GM12878 (cell line): ENCODE measurements at regions not wholly inside any gene's neighbourhood (a gene's known extent, or its start where the extent isn't known, plus 50 kb on each side); places are given as distances from the start of the nearest gene placed in this dataset.

Source experiments
- ATAC-seq: fragments of 200-7000 bp; cut with Tn5 transposase; 3 replicates; pipeline ENCODE4 v1.9.1; 2020; ENCODE audit warnings: mild to moderate bottlenecking, moderate library complexity
- BruUV-seq: library from RNA; stranded (reverse); fragments of 400-500 nt; replicated peaks from 2 replicates; lab custom pipeline; 2021; lab: Mats Ljungman, UMichigan
- CTCF ChIA-PET: fragments of 300-600 bp; sonication (Branson Sonifier 250); formaldehyde crosslinking; extraction: SDS; loops from one replicate; lab custom pipeline; 2021; ENCODE audit warnings: inconsistent platforms; lab: Yijun Ruan, JAX
- POLR2A ChIA-PET: fragments of 350-600 bp; formaldehyde crosslinking; extraction: SDS; loops from one replicate; lab custom pipeline; 2021; ENCODE audit warnings: inconsistent platforms; lab: Charles Lee
- RAD21 ChIA-PET: fragments of 300-600 bp; sonication (Branson Sonifier 250); formaldehyde crosslinking; loops from one replicate; lab custom pipeline; 2023; ENCODE audit warnings: antibody characterized with exemption; ENCODE audit not compliant: unreplicated experiment; lab: Charles Lee
- SMC1A ChIA-PET: fragments of 300-600 bp; sonication (Branson Sonifier 250); formaldehyde crosslinking; loops from one replicate; lab custom pipeline; 2023; ENCODE audit not compliant: unreplicated experiment, uncharacterized antibody; lab: Charles Lee
- DNase-seq: peaks from one replicate; pipeline ENCODE4 v3.0.0-alpha.2; 2011; ENCODE audit warnings: low read depth, low spot score
- FAIRE-seq: peaks from 3 replicates; lab custom pipeline; 2011; peaks lifted over from hg19 to GRCh38; lab: Jason Lieb, UNC
- H2AFZ ChIP-seq: 2 replicates; pipeline ENCODE4 v1.6.0; 2011; ENCODE audit warnings: low read depth, low read length, control low read depth; ENCODE audit not compliant: control insufficient read depth
- H3K27ac ChIP-seq: 2 replicates; pipeline ENCODE4 v1.5.1; 2011; ENCODE audit warnings: control low read depth; ENCODE audit not compliant: control insufficient read depth, insufficient read depth
- H3K27me3 ChIP-seq, 2 experiments: replicated peaks in 1 of 2; 2 replicates each; pipeline versions ENCODE4 v1.6.0 to v1.6.1; 2011; ENCODE audit warnings: low read length in 1 of 2; ENCODE audit not compliant: control insufficient read depth in 2 of 2, insufficient read depth in 2 of 2
- H3K36me3 ChIP-seq, 2 experiments: 2 replicates each; pipeline ENCODE4 v1.5.1; 2011; ENCODE audit warnings: low read length in 1 of 2; ENCODE audit not compliant: control insufficient read depth in 2 of 2, insufficient read depth in 2 of 2
- H3K4me1 ChIP-seq: 2 replicates; pipeline ENCODE4 v1.6.1; 2011; ENCODE audit warnings: mild to moderate bottlenecking, low read length, moderate library complexity, mixed read lengths; ENCODE audit not compliant: control insufficient read depth, insufficient read depth
- H3K4me2 ChIP-seq: 2 replicates; pipeline ENCODE4 v1.6.0; 2011; ENCODE audit warnings: control low read depth; ENCODE audit not compliant: control insufficient read depth, insufficient read depth
- H3K4me3 ChIP-seq: fragments of 200-600 bp; sonication (generic); 2 replicates; pipeline ENCODE4 v1.5.1; 2016
- H3K79me2 ChIP-seq: 2 replicates; pipeline ENCODE4 v1.6.0; 2011; ENCODE audit warnings: low read length; ENCODE audit not compliant: control insufficient read depth, insufficient read depth
- H3K9ac ChIP-seq: 2 replicates; pipeline ENCODE4 v1.8.0; 2011; ENCODE audit warnings: low read length, control low read depth, mixed read lengths; ENCODE audit not compliant: control insufficient read depth, insufficient read depth
- H3K9me3 ChIP-seq: replicated peaks from 3 replicates; pipeline ENCODE4 v1.5.1; 2011; ENCODE audit warnings: mild to moderate bottlenecking, low read length; ENCODE audit not compliant: control insufficient read depth, insufficient read depth
- H4K20me1 ChIP-seq: 2 replicates; pipeline ENCODE4 v1.6.0; 2011; ENCODE audit not compliant: control insufficient read depth, insufficient read depth
- ATF7 ChIP-seq: fragments of 450-650 bp; IDR thresholded peaks from 2 replicates; pipeline ENCODE4 v1.6.1; 2016; ENCODE audit warnings: low read depth, mild to moderate bottlenecking
- DPF2 ChIP-seq: fragments of 450-650 bp; IDR thresholded peaks from 2 replicates; pipeline ENCODE4 v1.6.1; 2017; ENCODE audit warnings: mild to moderate bottlenecking
- MYB ChIP-seq: fragments of 150-350 bp; IDR thresholded peaks from 2 replicates; pipeline ENCODE4 v1.6.1; 2014; ENCODE audit warnings: mild to moderate bottlenecking, low read depth, low read length, borderline replicate concordance
- NFIC ChIP-seq: IDR thresholded peaks from 2 replicates; pipeline ENCODE4 v1.6.1; 2012; ENCODE audit warnings: low read depth, mild to moderate bottlenecking, inconsistent platforms, low read length, moderate library complexity
- NR2C2 ChIP-seq: IDR thresholded peaks from 2 replicates; pipeline ENCODE4 v1.6.1; 2011; ENCODE audit warnings: borderline replicate concordance, low read depth; ENCODE audit not compliant: control insufficient read depth, insufficient read length
- POU2F2 ChIP-seq: IDR thresholded peaks from 3 replicates; pipeline ENCODE4 v1.6.1; 2011; ENCODE audit warnings: low read depth, mild to moderate bottlenecking, low read length, borderline replicate concordance
- SP1 ChIP-seq: IDR thresholded peaks from one replicate; pipeline ENCODE4 v1.6.1; 2011; ENCODE audit warnings: low read depth, low read length
- WRNIP1 ChIP-seq: IDR thresholded peaks from 2 replicates; pipeline ENCODE4 v1.6.1; 2011; ENCODE audit warnings: low read depth, low read length, improper control_type of control experiment, borderline replicate concordance
- WGBS: methylation state at CpG from one replicate; pipeline ENCODE4 v1.1.6; 2016; ENCODE audit warnings: low lambda C conversion rate; ENCODE audit not compliant: insufficient replicate concordance, insufficient coverage; ENCODE audit errors: missing lambda C conversion rate; 5-methylcytosine and 5-hydroxymethylcytosine counted together
- in situ Hi-C: fragments of 300-500 bp; cut with MboI; formaldehyde crosslinking; loops from 9 replicates; pipeline ENCODE4 v1.14.3; 2018; ENCODE audit warnings: mixed read lengths
- intact Hi-C: fragments of 100-400 bp; cut with micrococcal nuclease; formaldehyde crosslinking; loops from one replicate; pipeline ENCODE4 v1.14.2; 2022; ENCODE audit not compliant: unreplicated experiment
- TF ChIP-seq, protein P1 (sequence below): fragments of 150-350 bp; IDR thresholded peaks from 2 replicates; pipeline ENCODE4 v1.6.1; 2016; ENCODE audit warnings: low read depth, low read length
- TF ChIP-seq, protein P2 (sequence below): fragments of 450-650 bp; IDR thresholded peaks from 2 replicates; pipeline ENCODE4 v1.6.1; 2016; ENCODE audit warnings: mild to moderate bottlenecking
- TF ChIP-seq, protein P3 (sequence below): fragments of 450-650 bp; IDR thresholded peaks from 2 replicates; pipeline ENCODE4 v1.6.1; 2017; ENCODE audit warnings: mild to moderate bottlenecking, moderate library complexity
- TF ChIP-seq, protein P4 (sequence below): fragments of 450-650 bp; IDR thresholded peaks from 2 replicates; pipeline ENCODE4 v1.6.1; 2017; ENCODE audit warnings: low read depth, mild to moderate bottlenecking, moderate library complexity
- TF ChIP-seq, protein P5 (sequence below): IDR thresholded peaks from 2 replicates; pipeline ENCODE4 v1.6.1; 2011; ENCODE audit warnings: borderline replicate concordance, low read depth, mild to moderate bottlenecking, moderate library complexity, mixed read lengths, low read length; ENCODE audit not compliant: insufficient read depth; ENCODE audit errors: extremely low read length

DNA sequence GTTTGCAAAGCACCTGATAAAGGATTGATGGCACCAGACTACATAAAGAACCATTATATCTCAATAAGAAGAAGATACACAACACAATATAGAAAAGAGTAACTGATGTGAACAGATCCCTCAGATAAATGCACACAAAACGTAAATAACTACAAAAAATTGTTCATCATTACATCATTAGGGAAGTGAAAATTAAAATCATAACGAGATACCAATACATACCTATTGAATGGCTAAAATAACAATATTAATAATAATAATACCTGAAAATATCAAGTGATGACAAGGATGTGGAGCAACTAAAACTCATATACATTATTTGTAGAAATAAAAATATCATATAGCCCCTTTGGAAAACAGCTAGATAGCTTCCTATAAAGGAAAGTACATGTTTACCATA lies 469.5 kb downstream of the DMRTA1 start:
- no peak for ATAC-seq
- intact Hi-C loops (no loop called here), in situ Hi-C loops (no loop called here)
- CTCF ChIA-PET = no interaction called here
- no peak overlapping the region for H2AFZ ChIP-seq
- SMC1A ChIA-PET = interaction anchor here (1.2 kb wide), 1 partner anchor 12 kb away, joined by 3 read pairs; no protein-coding TSS in a partner anchor
- H3K27me3 ChIP-seq = no peaks in the 10 kb centered on the region
- POLR2A ChIA-PET = no interaction called here
- RAD21 ChIA-PET = interaction anchor here (1.4 kb wide), 1 partner anchor 13 kb away, joined by 4 read pairs; no protein-coding TSS in a partner anchor
- H3K4me1 ChIP-seq = no peaks in the 10 kb centered on the region
- H3K9ac ChIP-seq = no peak overlapping the region
- H3K9me3 ChIP-seq = no peaks in the 10 kb centered on the region
- no peaks in the 10 kb centered on the region for H4K20me1 ChIP-seq
- 0% methylated on average over 2 of the region's 2 CpGs for WGBS
- no peak overlapping the region for H3K4me3 ChIP-seq
- no TSS peak for BruUV-seq
- no peak for DNase-seq
- H3K27ac ChIP-seq = no peak overlapping the region
- no peaks in the 10 kb centered on the region for H3K36me3 ChIP-seq
- H3K79me2 ChIP-seq = no peaks in the 10 kb centered on the region
- H3K4me2 ChIP-seq = no peak overlapping the region
- no peak for FAIRE-seq
- TF ChIP-seq NFIC (peak; percentile 56; the same call in 1 of the 2 replicates), POU2F2 (no peak), NR2C2 (no peak), MYB (no peak), DPF2 (no peak), WRNIP1 (no peak), SP1 (no peak), ATF7 (peak; percentile 84)
- TF ChIP-seq, protein P1, sequence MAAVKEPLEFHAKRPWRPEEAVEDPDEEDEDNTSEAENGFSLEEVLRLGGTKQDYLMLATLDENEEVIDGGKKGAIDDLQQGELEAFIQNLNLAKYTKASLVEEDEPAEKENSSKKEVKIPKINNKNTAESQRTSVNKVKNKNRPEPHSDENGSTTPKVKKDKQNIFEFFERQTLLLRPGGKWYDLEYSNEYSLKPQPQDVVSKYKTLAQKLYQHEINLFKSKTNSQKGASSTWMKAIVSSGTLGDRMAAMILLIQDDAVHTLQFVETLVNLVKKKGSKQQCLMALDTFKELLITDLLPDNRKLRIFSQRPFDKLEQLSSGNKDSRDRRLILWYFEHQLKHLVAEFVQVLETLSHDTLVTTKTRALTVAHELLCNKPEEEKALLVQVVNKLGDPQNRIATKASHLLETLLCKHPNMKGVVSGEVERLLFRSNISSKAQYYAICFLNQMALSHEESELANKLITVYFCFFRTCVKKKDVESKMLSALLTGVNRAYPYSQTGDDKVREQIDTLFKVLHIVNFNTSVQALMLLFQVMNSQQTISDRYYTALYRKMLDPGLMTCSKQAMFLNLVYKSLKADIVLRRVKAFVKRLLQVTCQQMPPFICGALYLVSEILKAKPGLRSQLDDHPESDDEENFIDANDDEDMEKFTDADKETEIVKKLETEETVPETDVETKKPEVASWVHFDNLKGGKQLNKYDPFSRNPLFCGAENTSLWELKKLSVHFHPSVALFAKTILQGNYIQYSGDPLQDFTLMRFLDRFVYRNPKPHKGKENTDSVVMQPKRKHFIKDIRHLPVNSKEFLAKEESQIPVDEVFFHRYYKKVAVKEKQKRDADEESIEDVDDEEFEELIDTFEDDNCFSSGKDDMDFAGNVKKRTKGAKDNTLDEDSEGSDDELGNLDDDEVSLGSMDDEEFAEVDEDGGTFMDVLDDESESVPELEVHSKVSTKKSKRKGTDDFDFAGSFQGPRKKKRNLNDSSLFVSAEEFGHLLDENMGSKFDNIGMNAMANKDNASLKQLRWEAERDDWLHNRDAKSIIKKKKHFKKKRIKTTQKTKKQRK = no peak
- TF ChIP-seq, protein P2, sequence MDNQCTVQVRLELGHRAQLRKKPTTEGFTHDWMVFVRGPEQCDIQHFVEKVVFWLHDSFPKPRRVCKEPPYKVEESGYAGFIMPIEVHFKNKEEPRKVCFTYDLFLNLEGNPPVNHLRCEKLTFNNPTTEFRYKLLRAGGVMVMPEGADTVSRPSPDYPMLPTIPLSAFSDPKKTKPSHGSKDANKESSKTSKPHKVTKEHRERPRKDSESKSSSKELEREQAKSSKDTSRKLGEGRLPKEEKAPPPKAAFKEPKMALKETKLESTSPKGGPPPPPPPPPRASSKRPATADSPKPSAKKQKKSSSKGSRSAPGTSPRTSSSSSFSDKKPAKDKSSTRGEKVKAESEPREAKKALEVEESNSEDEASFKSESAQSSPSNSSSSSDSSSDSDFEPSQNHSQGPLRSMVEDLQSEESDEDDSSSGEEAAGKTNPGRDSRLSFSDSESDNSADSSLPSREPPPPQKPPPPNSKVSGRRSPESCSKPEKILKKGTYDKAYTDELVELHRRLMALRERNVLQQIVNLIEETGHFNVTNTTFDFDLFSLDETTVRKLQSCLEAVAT = no peak
- TF ChIP-seq, protein P3, sequence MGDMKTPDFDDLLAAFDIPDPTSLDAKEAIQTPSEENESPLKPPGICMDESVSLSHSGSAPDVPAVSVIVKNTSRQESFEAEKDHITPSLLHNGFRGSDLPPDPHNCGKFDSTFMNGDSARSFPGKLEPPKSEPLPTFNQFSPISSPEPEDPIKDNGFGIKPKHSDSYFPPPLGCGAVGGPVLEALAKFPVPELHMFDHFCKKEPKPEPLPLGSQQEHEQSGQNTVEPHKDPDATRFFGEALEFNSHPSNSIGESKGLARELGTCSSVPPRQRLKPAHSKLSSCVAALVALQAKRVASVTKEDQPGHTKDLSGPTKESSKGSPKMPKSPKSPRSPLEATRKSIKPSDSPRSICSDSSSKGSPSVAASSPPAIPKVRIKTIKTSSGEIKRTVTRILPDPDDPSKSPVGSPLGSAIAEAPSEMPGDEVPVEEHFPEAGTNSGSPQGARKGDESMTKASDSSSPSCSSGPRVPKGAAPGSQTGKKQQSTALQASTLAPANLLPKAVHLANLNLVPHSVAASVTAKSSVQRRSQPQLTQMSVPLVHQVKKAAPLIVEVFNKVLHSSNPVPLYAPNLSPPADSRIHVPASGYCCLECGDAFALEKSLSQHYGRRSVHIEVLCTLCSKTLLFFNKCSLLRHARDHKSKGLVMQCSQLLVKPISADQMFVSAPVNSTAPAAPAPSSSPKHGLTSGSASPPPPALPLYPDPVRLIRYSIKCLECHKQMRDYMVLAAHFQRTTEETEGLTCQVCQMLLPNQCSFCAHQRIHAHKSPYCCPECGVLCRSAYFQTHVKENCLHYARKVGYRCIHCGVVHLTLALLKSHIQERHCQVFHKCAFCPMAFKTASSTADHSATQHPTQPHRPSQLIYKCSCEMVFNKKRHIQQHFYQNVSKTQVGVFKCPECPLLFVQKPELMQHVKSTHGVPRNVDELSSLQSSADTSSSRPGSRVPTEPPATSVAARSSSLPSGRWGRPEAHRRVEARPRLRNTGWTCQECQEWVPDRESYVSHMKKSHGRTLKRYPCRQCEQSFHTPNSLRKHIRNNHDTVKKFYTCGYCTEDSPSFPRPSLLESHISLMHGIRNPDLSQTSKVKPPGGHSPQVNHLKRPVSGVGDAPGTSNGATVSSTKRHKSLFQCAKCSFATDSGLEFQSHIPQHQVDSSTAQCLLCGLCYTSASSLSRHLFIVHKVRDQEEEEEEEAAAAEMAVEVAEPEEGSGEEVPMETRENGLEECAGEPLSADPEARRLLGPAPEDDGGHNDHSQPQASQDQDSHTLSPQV = no peak
- TF ChIP-seq, protein P4, sequence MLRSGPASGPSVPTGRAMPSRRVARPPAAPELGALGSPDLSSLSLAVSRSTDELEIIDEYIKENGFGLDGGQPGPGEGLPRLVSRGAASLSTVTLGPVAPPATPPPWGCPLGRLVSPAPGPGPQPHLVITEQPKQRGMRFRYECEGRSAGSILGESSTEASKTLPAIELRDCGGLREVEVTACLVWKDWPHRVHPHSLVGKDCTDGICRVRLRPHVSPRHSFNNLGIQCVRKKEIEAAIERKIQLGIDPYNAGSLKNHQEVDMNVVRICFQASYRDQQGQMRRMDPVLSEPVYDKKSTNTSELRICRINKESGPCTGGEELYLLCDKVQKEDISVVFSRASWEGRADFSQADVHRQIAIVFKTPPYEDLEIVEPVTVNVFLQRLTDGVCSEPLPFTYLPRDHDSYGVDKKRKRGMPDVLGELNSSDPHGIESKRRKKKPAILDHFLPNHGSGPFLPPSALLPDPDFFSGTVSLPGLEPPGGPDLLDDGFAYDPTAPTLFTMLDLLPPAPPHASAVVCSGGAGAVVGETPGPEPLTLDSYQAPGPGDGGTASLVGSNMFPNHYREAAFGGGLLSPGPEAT = peak; percentile 24; the same call in 1 of the 2 replicates
- TF ChIP-seq, protein P5, sequence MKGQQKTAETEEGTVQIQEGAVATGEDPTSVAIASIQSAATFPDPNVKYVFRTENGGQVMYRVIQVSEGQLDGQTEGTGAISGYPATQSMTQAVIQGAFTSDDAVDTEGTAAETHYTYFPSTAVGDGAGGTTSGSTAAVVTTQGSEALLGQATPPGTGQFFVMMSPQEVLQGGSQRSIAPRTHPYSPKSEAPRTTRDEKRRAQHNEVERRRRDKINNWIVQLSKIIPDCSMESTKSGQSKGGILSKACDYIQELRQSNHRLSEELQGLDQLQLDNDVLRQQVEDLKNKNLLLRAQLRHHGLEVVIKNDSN = no peak
